Left ventricle myocardium inferior (tissue), 1 donor: ENCODE measurements at regions not wholly inside any gene's neighbourhood (a gene's known extent, or its start where the extent isn't known, plus 50 kb on each side); places are given as distances from the start of the nearest gene placed in this dataset.
A peak's percentile ranks its signal among the peaks of the same experiment; 100 is the strongest.

ENCODE experiments used
- DNase-seq: peaks from one replicate; pipeline ENCODE4 v3.0.0-alpha.2; 2020
- H3K27ac ChIP-seq: fragments of 200-600 bp; replicated peaks from 2 replicates; pipeline ENCODE4 v1.8.0; 2021
- H3K27me3 ChIP-seq: fragments of 200-600 bp; 2 replicates; pipeline ENCODE4 v1.8.0; 2021; ENCODE audit warnings: low read depth
- H3K36me3 ChIP-seq: fragments of 200-600 bp; 2 replicates; pipeline ENCODE4 v1.8.0; 2021
- H3K4me1 ChIP-seq: fragments of 200-600 bp; 2 replicates; pipeline ENCODE4 v1.8.0; 2021
- H3K4me3 ChIP-seq: fragments of 200-600 bp; 2 replicates; pipeline ENCODE4 v1.8.0; 2021; ENCODE audit warnings: mild to moderate bottlenecking, moderate library complexity
- H3K9me3 ChIP-seq: fragments of 200-600 bp; replicated peaks from 2 replicates; pipeline ENCODE4 v1.8.0; 2021
- CTCF ChIP-seq: fragments of 200-600 bp; IDR thresholded peaks from 2 replicates; pipeline ENCODE4 v1.8.0; 2021; ENCODE audit warnings: antibody characterized with exemption, mild to moderate bottlenecking, borderline replicate concordance
- intact Hi-C: fragments of 100-400 bp; cut with micrococcal nuclease; formaldehyde crosslinking; loops from one replicate; pipeline ENCODE4 v1.11.0; 2022
- donor health status: DM: no; HTN: yes; CAD: no; lungs with severe emphysema.

GRCh38 chr5:34535944-34536623, 120.0 kb upstream of the RAI14 start:
- intact Hi-C loops, result no loop called here
- H3K9me3 ChIP-seq, result no peaks in the 10 kb centered on the region
- H3K4me1 ChIP-seq, result no peaks in the 10 kb centered on the region
- H3K27me3 ChIP-seq, result peaks cover 9% of the 10 kb centered on the region
- H3K27ac ChIP-seq, result no peak overlapping the region
- TF ChIP-seq CTCF, result no peak
- H3K4me3 ChIP-seq, result no peak overlapping the region
- no peak for DNase-seq
- H3K36me3 ChIP-seq, result no peaks in the 10 kb centered on the region

- intact Hi-C loops, result no loop called here
- H3K9me3 ChIP-seq, result no peaks in the 10 kb centered on the region
- DNase-seq, result no peak
- H3K4me1 ChIP-seq, result no peaks in the 10 kb centered on the region
- no peak overlapping the region for H3K27ac ChIP-seq
- no peak overlapping the region for H3K4me3 ChIP-seq
- no peak for TF ChIP-seq CTCF
- H3K27me3 ChIP-seq, result peaks cover 9% of the 10 kb centered on the region
- no peaks in the 10 kb centered on the region for H3K36me3 ChIP-seq
Measured at GRCh38 chr5:34536699-34537098, 119.4 kb upstream of the RAI14 start.

- no peaks in the 10 kb centered on the region for H3K9me3 ChIP-seq
- H3K36me3 ChIP-seq, result no peaks in the 10 kb centered on the region
- H3K27ac ChIP-seq, result no peak overlapping the region
- intact Hi-C loops, result no loop called here
- DNase-seq, result no peak
- peak; percentile 46 for TF ChIP-seq CTCF
- H3K4me1 ChIP-seq, result no peaks in the 10 kb centered on the region
- H3K27me3 ChIP-seq, result peaks cover 9% of the 10 kb centered on the region
- H3K4me3 ChIP-seq, result no peak overlapping the region
Measured at GRCh38 chr5:34538026-34538672, 118.0 kb upstream of the RAI14 start.

GRCh38 chr5:34539183-34539582, 116.9 kb upstream of the RAI14 start:
- H3K4me3 ChIP-seq, result no peak overlapping the region
- H3K27me3 ChIP-seq, result peaks cover 9% of the 10 kb centered on the region
- intact Hi-C loops, result no loop called here
- no peak for TF ChIP-seq CTCF
- peaks cover 6% of the 10 kb centered on the region for H3K9me3 ChIP-seq
- no peaks in the 10 kb centered on the region for H3K4me1 ChIP-seq
- no peak for DNase-seq
- H3K27ac ChIP-seq, result no peak overlapping the region
- no peaks in the 10 kb centered on the region for H3K36me3 ChIP-seq

GRCh38 chr5:34541067-34541466, 115.1 kb upstream of the RAI14 start:
- no peak overlapping the region for H3K27ac ChIP-seq
- no peak overlapping the region for H3K4me3 ChIP-seq
- H3K36me3 ChIP-seq, result no peaks in the 10 kb centered on the region
- no peak for TF ChIP-seq CTCF
- intact Hi-C loops, result no loop called here
- peaks cover 23% of the 10 kb centered on the region for H3K9me3 ChIP-seq
- peaks cover 9% of the 10 kb centered on the region for H3K27me3 ChIP-seq
- DNase-seq, result no peak
- no peaks in the 10 kb centered on the region for H3K4me1 ChIP-seq
